GM18505 (cell line): ENCODE measurements at regions not wholly inside any gene's neighbourhood (a gene's known extent, or its start where the extent isn't known, plus 50 kb on each side); places are given as distances from the start of the nearest gene placed in this dataset.
"Not testable (repeated sequence)": the region's sequence is repeated elsewhere in the genome, so short reads cannot be mapped to it uniquely, and the experiment has no call there.

ENCODE experiments used
- ATAC-seq: cut with Tn5 transposase; IDR thresholded peaks from one replicate; pipeline ENCODE4 v1.9.1; 2021; ENCODE audit not compliant: unreplicated experiment
- POLR2A ChIP-seq: IDR thresholded peaks from 4 replicates; pipeline ENCODE4 v1.6.1; 2011; ENCODE audit warnings: borderline replicate concordance; ENCODE audit not compliant: insufficient read depth, insufficient read length; ENCODE audit errors: extremely low read depth

GRCh38 chr1:90359994-90360393, 357.1 kb downstream of the BARHL2 start:
- ATAC-seq, result no peak
- no peak for TF ChIP-seq POLR2A

- ATAC-seq, result no peak
- TF ChIP-seq POLR2A, result no peak
Observed at GRCh38 chr1:90358448-90358847, 358.7 kb downstream of the BARHL2 start.

GRCh38 chr1:90357995-90358394, 359.1 kb downstream of the BARHL2 start:
- no peak for ATAC-seq
- no peak for TF ChIP-seq POLR2A

- ATAC-seq, result no peak
- no peak for TF ChIP-seq POLR2A
Observed at GRCh38 chr1:90356991-90357390, 360.1 kb downstream of the BARHL2 start.

GRCh38 chr1:90356101-90356500, 361.0 kb downstream of the BARHL2 start:
- TF ChIP-seq POLR2A, result no peak
- no peak for ATAC-seq

- ATAC-seq, result no peak
- TF ChIP-seq POLR2A, result no peak
Observed at GRCh38 chr1:90354704-90355103, 359.8 kb downstream of the ZNF326 start.

GRCh38 chr1:90351019-90351418, 356.1 kb downstream of the ZNF326 start:
- ATAC-seq, result no peak
- no peak for TF ChIP-seq POLR2A

GRCh38 chr1:90349510-90349909, 354.6 kb downstream of the ZNF326 start:
- TF ChIP-seq POLR2A, result no peak
- no peak for ATAC-seq

- no peak for ATAC-seq
- TF ChIP-seq POLR2A, result no peak
Observed at GRCh38 chr1:90348934-90349333, 354.0 kb downstream of the ZNF326 start.

GRCh38 chr1:90348459-90348858, 353.5 kb downstream of the ZNF326 start:
- ATAC-seq, result not testable (repeated sequence)

- TF ChIP-seq POLR2A, result no peak
- ATAC-seq, result no peak
Observed at GRCh38 chr1:90347366-90347765, 352.5 kb downstream of the ZNF326 start.

- ATAC-seq, result no peak
- TF ChIP-seq POLR2A, result no peak
Observed at GRCh38 chr1:90346757-90347156, 351.8 kb downstream of the ZNF326 start.

GRCh38 chr1:90346349-90346748, 351.4 kb downstream of the ZNF326 start:
- no peak for TF ChIP-seq POLR2A
- ATAC-seq, result no peak

GRCh38 chr1:90344963-90345730, 350.2 kb downstream of the ZNF326 start:
- TF ChIP-seq POLR2A, result no peak
- ATAC-seq, result no peak

- ATAC-seq, result no peak
- TF ChIP-seq POLR2A, result no peak
Observed at GRCh38 chr1:90341516-90341915, 346.6 kb downstream of the ZNF326 start.
